ENCODE measurements at regions not wholly inside any gene's neighbourhood (a gene's known extent, or its start where the extent isn't known, plus 50 kb on each side); places are given as distances from the start of the nearest gene placed in this dataset.

- TF ChIP-seq MXI1 (IDR thresholded peaks at IDR 0.05; ENCODE audit: low read depth, low read length): no peak
- TF ChIP-seq HDAC6 (IDR thresholded peaks at IDR 0.05; ENCODE audit: unreplicated experiment): no peak
These were observed 1245.5 kb upstream of the FAM98A start (continued) for GRCh38 chr2:34844629-34845028.

GRCh38 chr2:34838408-34838807 lies 1239.3 kb upstream of the FAM98A start:
- in situ Hi-C loops (cut with MboI): no loop called here
- Histone ChIP-seq H3K4me1 (ENCODE audit: control insufficient read depth, insufficient read depth, low read length) (no peaks in the 10 kb centered on the region), H3K36me3 (ENCODE audit: control insufficient read depth in 2 of 2, insufficient read depth in 2 of 2, low read length in 1 of 2) (no peaks in the 10 kb centered on the region), H3K9me3 (replicated peaks; ENCODE audit: control insufficient read depth, insufficient read depth, low read length) (no peaks in the 10 kb centered on the region), H3K9ac (ENCODE audit: control insufficient read depth, insufficient read depth, low read length) (no peak overlapping the region), H4K20me1 (ENCODE audit: control insufficient read depth, insufficient read depth) (no peaks in the 10 kb centered on the region), H3K4me3 (no peak overlapping the region), H2AFZ (ENCODE audit: control insufficient read depth, low read depth, low read length) (no peak overlapping the region), H3K79me2 (ENCODE audit: control insufficient read depth, insufficient read depth, low read length) (no peaks in the 10 kb centered on the region), H3K27ac (ENCODE audit: control insufficient read depth, insufficient read depth) (no peak overlapping the region), H3K4me2 (ENCODE audit: control insufficient read depth, insufficient read depth) (no peak overlapping the region), H3K27me3 (replicated peaks in 1 of 2; ENCODE audit: control insufficient read depth in 2 of 2, insufficient read depth in 2 of 2, low read length in 1 of 2) (no peaks in the 10 kb centered on the region)
- TF ChIP-seq ATF7 (IDR thresholded peaks at IDR 0.05; ENCODE audit: low read depth) (no peak), NR2F1 (conservative IDR thresholded peaks at IDR 0.05) (no peak)
- ATAC-seq: no peak
- ChIA-PET RAD21 (ENCODE audit: unreplicated experiment) (no interaction called here), POLR2A (no interaction called here), CTCF (no interaction called here), SMC1A (ENCODE audit: uncharacterized antibody, unreplicated experiment) (no interaction called here)
- intact Hi-C loops (cut with micrococcal nuclease; ENCODE audit: unreplicated experiment): no loop called here
- DNase-seq (ENCODE audit: low read depth, low spot score): no peak
- FAIRE-seq: no peak
- 15% methylated on average over 3 of the region's 3 CpGs for WGBS (ENCODE audit: insufficient coverage, insufficient replicate concordance, low lambda C conversion rate, missing lambda C conversion rate)
- BruUV-seq (replicated peaks): no TSS peak

DNA sequence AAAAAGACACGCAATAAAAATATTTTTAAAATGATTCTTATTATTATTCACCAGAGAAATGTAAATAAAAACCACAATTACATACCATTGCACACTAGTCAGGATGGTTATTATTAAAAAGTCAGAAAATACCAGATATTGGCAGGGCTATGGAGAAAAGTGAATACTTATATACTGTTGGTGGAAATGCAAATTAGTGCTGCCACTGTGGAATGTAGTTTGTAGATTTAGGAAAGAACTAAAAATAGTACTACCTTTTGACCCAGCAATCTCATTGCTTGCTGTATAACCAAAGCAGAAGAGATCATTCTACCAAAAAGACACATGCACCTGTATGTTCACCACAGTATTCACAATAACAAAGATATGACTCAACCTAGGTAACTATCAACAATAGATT lies 1237.3 kb upstream of the FAM98A start:
- DNase-seq (ENCODE audit: low read depth, low spot score) (no peak), ATAC-seq (no peak), FAIRE-seq (no peak)
- Histone ChIP-seq H3K36me3 (ENCODE audit: control insufficient read depth in 2 of 2, insufficient read depth in 2 of 2, low read length in 1 of 2) (no peaks in the 10 kb centered on the region), H3K79me2 (ENCODE audit: control insufficient read depth, insufficient read depth, low read length) (no peaks in the 10 kb centered on the region), H3K27ac (ENCODE audit: control insufficient read depth, insufficient read depth) (no peak overlapping the region), H3K4me2 (ENCODE audit: control insufficient read depth, insufficient read depth) (no peak overlapping the region), H3K4me3 (no peak overlapping the region), H3K27me3 (replicated peaks in 1 of 2; ENCODE audit: control insufficient read depth in 2 of 2, insufficient read depth in 2 of 2, low read length in 1 of 2) (no peaks in the 10 kb centered on the region), H3K9me3 (replicated peaks; ENCODE audit: control insufficient read depth, insufficient read depth, low read length) (no peaks in the 10 kb centered on the region), H4K20me1 (ENCODE audit: control insufficient read depth, insufficient read depth) (no peaks in the 10 kb centered on the region), H3K9ac (ENCODE audit: control insufficient read depth, insufficient read depth, low read length) (no peak overlapping the region), H3K4me1 (ENCODE audit: control insufficient read depth, insufficient read depth, low read length) (no peaks in the 10 kb centered on the region), H2AFZ (ENCODE audit: control insufficient read depth, low read depth, low read length) (no peak overlapping the region)
- intact Hi-C loops (cut with micrococcal nuclease; ENCODE audit: unreplicated experiment): no loop called here
- WGBS (ENCODE audit: insufficient coverage, insufficient replicate concordance, low lambda C conversion rate, missing lambda C conversion rate): 0% methylated on average over 1 of the region's 1 CpG
- SMC1A ChIA-PET (ENCODE audit: uncharacterized antibody, unreplicated experiment): no interaction called here
- no TSS peak for BruUV-seq (replicated peaks)
- POLR2A ChIA-PET: no interaction called here
- RAD21 ChIA-PET (ENCODE audit: unreplicated experiment): no interaction called here
- CTCF ChIA-PET: no interaction called here
- in situ Hi-C loops (cut with MboI): no loop called here
- TF ChIP-seq ZNF24 (IDR thresholded peaks at IDR 0.05) (no peak), CHD4 (IDR thresholded peaks at IDR 0.05) (no peak), MLLT1 (IDR thresholded peaks at IDR 0.05) (no peak), HDAC6 (IDR thresholded peaks at IDR 0.05; ENCODE audit: unreplicated experiment) (no peak), SMARCA5 (IDR thresholded peaks at IDR 0.05) (no peak), MEF2A (IDR thresholded peaks at IDR 0.05; ENCODE audit: insufficient read depth, low read depth, low read length) (no peak)
- TF ChIP-seq, protein P1, sequence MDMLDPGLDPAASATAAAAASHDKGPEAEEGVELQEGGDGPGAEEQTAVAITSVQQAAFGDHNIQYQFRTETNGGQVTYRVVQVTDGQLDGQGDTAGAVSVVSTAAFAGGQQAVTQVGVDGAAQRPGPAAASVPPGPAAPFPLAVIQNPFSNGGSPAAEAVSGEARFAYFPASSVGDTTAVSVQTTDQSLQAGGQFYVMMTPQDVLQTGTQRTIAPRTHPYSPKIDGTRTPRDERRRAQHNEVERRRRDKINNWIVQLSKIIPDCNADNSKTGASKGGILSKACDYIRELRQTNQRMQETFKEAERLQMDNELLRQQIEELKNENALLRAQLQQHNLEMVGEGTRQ (IDR thresholded peaks at IDR 0.05; ENCODE audit: borderline replicate concordance, low read depth, low read length): no peak
- TF ChIP-seq, protein P2, sequence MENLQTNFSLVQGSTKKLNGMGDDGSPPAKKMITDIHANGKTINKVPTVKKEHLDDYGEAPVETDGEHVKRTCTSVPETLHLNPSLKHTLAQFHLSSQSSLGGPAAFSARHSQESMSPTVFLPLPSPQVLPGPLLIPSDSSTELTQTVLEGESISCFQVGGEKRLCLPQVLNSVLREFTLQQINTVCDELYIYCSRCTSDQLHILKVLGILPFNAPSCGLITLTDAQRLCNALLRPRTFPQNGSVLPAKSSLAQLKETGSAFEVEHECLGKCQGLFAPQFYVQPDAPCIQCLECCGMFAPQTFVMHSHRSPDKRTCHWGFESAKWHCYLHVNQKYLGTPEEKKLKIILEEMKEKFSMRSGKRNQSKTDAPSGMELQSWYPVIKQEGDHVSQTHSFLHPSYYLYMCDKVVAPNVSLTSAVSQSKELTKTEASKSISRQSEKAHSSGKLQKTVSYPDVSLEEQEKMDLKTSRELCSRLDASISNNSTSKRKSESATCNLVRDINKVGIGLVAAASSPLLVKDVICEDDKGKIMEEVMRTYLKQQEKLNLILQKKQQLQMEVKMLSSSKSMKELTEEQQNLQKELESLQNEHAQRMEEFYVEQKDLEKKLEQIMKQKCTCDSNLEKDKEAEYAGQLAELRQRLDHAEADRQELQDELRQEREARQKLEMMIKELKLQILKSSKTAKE (IDR thresholded peaks at IDR 0.05; ENCODE audit: low read depth, poor library complexity, severe bottlenecking): no peak

Data from GM12878 (cell line).